Osteoblast (primary cell): ENCODE measurements at regions not wholly inside any gene's neighbourhood (a gene's known extent, or its start where the extent isn't known, plus 50 kb on each side); places are given as distances from the start of the nearest gene placed in this dataset.

ENCODE experiments used
- DNase-seq: peaks from one replicate; pipeline ENCODE4 v3.0.0; 2011; ENCODE audit warnings: low spot score, mixed read lengths; ENCODE audit not compliant: insufficient read length; ENCODE audit errors: missing footprints
- H2AFZ ChIP-seq: 2 replicates; pipeline ENCODE4 v1.6.0; 2011; ENCODE audit warnings: mild to moderate bottlenecking, low read length
- H3K27ac ChIP-seq: 2 replicates; pipeline ENCODE4 v1.5.1; 2011; ENCODE audit warnings: mild to moderate bottlenecking, low read depth, low read length, moderate library complexity
- H3K27me3 ChIP-seq: 2 replicates; pipeline ENCODE4 v1.6.0; 2012; ENCODE audit warnings: mild to moderate bottlenecking, control low read depth, inconsistent platforms, low read length, moderate library complexity; ENCODE audit not compliant: insufficient read depth
- H3K36me3 ChIP-seq: 2 replicates; pipeline ENCODE4 v1.5.1; 2011; ENCODE audit warnings: mild to moderate bottlenecking, low read length, control low read depth, moderate library complexity; ENCODE audit not compliant: insufficient read depth
- H3K4me1 ChIP-seq: 2 replicates; pipeline ENCODE4 v1.5.1; 2011; ENCODE audit warnings: mild to moderate bottlenecking, low read length, control low read depth, moderate library complexity; ENCODE audit not compliant: insufficient read depth
- H3K4me2 ChIP-seq: 2 replicates; pipeline ENCODE4 v1.6.0; 2011; ENCODE audit warnings: mild to moderate bottlenecking, low read length; ENCODE audit not compliant: insufficient read depth
- H3K4me3 ChIP-seq: fragments of 200-600 bp; sonication (generic); 3 replicates; pipeline ENCODE4 v1.5.1; 2012; ENCODE audit warnings: mild to moderate bottlenecking, low read length, inconsistent platforms; ENCODE audit not compliant: insufficient read depth
- H3K79me2 ChIP-seq: 2 replicates; pipeline ENCODE4 v1.6.0; 2012; ENCODE audit warnings: mild to moderate bottlenecking, low read length, control low read depth, inconsistent platforms; ENCODE audit not compliant: insufficient read depth
- H3K9me3 ChIP-seq: 2 replicates; pipeline ENCODE4 v1.5.1; 2011; ENCODE audit warnings: low read depth, low read length, control low read depth
- H4K20me1 ChIP-seq: 2 replicates; pipeline ENCODE4 v1.6.0; 2012; ENCODE audit warnings: mild to moderate bottlenecking, low read length, control low read depth; ENCODE audit not compliant: insufficient read depth
- TF ChIP-seq, protein P1 (sequence below): IDR thresholded peaks from 2 replicates; pipeline ENCODE4 v1.5.1; 2011; ENCODE audit warnings: mild to moderate bottlenecking, low read depth, low read length, moderate library complexity; ENCODE audit errors: extremely low read depth

DNA sequence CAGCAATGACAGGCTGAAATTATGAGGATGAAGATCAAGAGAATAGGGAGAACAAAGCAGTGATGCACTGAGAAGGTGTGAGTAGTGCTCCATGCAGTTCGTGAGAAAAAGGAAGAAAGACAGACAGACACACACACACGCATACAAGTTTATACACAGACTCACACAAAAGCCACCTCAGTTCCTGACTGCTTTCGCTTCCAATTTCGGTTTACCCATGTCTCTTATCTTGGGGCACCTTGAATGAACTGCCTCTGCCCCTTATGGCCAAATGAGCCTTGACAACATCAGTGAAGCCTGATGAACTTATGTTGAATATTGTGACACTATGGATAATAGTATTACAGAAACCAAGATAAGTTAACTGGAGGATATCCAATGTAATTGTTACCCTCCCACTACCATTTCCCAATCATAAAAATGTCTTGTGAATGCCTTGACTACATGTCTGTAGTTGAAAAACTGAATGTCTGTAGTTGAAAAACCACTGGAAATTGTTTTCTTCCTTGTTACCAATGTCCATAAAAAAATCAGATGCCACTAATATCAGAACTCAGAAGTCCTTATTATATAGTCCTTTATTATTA is 380.4 kb upstream of the DDHD1 start:
- H3K27me3 ChIP-seq = no peaks in the 10 kb centered on the region
- H3K4me1 ChIP-seq = no peaks in the 10 kb centered on the region
- no peaks in the 10 kb centered on the region for H4K20me1 ChIP-seq
- no peaks in the 10 kb centered on the region for H3K79me2 ChIP-seq
- no peak overlapping the region for H3K4me3 ChIP-seq
- peak overlapping the region; percentile 19 for H2AFZ ChIP-seq
- no peaks in the 10 kb centered on the region for H3K36me3 ChIP-seq
- TF ChIP-seq, protein P1, sequence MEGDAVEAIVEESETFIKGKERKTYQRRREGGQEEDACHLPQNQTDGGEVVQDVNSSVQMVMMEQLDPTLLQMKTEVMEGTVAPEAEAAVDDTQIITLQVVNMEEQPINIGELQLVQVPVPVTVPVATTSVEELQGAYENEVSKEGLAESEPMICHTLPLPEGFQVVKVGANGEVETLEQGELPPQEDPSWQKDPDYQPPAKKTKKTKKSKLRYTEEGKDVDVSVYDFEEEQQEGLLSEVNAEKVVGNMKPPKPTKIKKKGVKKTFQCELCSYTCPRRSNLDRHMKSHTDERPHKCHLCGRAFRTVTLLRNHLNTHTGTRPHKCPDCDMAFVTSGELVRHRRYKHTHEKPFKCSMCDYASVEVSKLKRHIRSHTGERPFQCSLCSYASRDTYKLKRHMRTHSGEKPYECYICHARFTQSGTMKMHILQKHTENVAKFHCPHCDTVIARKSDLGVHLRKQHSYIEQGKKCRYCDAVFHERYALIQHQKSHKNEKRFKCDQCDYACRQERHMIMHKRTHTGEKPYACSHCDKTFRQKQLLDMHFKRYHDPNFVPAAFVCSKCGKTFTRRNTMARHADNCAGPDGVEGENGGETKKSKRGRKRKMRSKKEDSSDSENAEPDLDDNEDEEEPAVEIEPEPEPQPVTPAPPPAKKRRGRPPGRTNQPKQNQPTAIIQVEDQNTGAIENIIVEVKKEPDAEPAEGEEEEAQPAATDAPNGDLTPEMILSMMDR = no peak
- DNase-seq = no peak
- H3K4me2 ChIP-seq = no peak overlapping the region
- no peak overlapping the region for H3K27ac ChIP-seq
- no peaks in the 10 kb centered on the region for H3K9me3 ChIP-seq

DNA sequence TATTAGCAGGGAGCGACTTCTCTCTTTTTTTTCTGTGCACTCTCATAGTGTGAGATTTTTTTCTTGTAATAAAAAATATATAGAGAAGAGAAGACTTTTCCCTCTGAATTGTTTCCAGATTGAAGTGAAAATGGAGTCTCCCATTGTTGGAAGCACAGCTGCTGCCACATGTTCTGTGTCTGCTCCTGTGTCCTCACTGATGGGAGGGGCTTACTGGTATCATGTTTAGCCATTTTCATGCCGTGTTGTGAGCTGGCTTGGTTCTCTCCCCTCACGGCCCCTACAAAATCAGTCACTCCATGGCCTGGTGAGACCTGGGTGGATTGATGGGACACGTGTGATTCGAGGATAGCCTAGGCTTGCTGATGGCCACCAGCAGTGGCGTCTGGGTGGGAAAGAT is 379.7 kb upstream of the DDHD1 start:
- Histone ChIP-seq H3K4me3 (no peak overlapping the region), H3K4me1 (peaks cover 4% of the 10 kb centered on the region), H3K9me3 (no peaks in the 10 kb centered on the region), H3K79me2 (no peaks in the 10 kb centered on the region), H4K20me1 (no peaks in the 10 kb centered on the region), H3K4me2 (no peak overlapping the region), H3K27ac (no peak overlapping the region), H2AFZ (no peak overlapping the region), H3K27me3 (no peaks in the 10 kb centered on the region), H3K36me3 (no peaks in the 10 kb centered on the region)
- no peak for DNase-seq
- TF ChIP-seq, protein P1 = no peak

DNA sequence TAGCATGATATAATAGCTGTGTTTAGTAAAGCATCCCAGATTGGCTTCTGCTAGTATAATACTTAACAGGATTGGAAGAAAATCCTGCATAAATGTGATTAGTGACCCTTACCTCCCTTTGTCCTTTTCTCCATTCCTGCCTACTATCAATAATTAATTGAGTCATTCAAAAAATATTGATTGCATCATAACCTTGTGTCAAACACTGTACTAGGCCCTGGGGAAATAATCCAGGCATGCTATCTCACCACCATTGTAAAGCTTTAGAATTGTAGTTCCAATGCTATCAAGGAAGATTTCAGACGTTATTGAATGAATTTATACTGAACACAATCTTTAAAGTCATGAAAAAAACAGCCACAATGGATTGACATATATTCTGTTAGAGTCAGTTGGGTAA is 378.6 kb upstream of the DDHD1 start:
- Histone ChIP-seq H3K4me1 (peaks cover 4% of the 10 kb centered on the region), H2AFZ (no peak overlapping the region), H4K20me1 (no peaks in the 10 kb centered on the region), H3K79me2 (no peaks in the 10 kb centered on the region), H3K27me3 (no peaks in the 10 kb centered on the region), H3K4me3 (no peak overlapping the region), H3K4me2 (no peak overlapping the region), H3K27ac (no peak overlapping the region), H3K9me3 (no peaks in the 10 kb centered on the region), H3K36me3 (no peaks in the 10 kb centered on the region)
- TF ChIP-seq, protein P1 = no peak
- DNase-seq = no peak

DNA sequence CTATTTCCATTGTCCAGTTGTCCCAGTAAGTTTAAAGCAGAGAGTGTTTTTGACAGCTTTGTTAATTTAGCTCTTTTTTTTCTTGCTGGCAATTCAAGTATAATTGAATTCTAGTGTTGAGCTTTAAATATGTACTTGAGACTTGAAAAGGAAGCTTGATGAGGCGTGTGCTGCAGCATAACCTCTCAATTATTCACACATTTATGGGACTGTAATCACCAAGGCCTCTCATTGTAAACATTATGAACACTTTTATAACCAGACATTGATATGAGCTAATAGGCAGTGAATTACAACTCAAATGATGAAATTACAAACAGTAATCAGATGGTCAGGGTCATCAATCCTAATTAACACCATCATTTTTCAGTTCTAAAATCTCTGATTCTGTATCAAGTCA is 378.0 kb upstream of the DDHD1 start:
- no peak for DNase-seq
- Histone ChIP-seq H3K9me3 (no peaks in the 10 kb centered on the region), H3K4me3 (no peak overlapping the region), H3K27me3 (no peaks in the 10 kb centered on the region), H3K27ac (no peak overlapping the region), H3K4me2 (no peak overlapping the region), H3K4me1 (peaks cover 6% of the 10 kb centered on the region), H3K79me2 (no peaks in the 10 kb centered on the region), H4K20me1 (no peaks in the 10 kb centered on the region), H3K36me3 (no peaks in the 10 kb centered on the region), H2AFZ (no peak overlapping the region)
- TF ChIP-seq, protein P1 = no peak
